ENCODE measurements at regions not wholly inside any gene's neighbourhood (a gene's known extent, or its start where the extent isn't known, plus 50 kb on each side); places are given as distances from the start of the nearest gene placed in this dataset.

GRCh38 chr21:37983336-37984095, 67.3 kb upstream of the KCNJ6 start:
- Histone ChIP-seq H3K9me2 (replicated peaks; ENCODE audit: insufficient read depth, low read length) (no peaks in the 10 kb centered on the region), H3K79me2 (ENCODE audit: low read length) (no peaks in the 10 kb centered on the region), H4K20me1 (ENCODE audit: insufficient read depth, low read length) (no peaks in the 10 kb centered on the region), H3K27me3 (replicated peaks; ENCODE audit: insufficient read depth, low read length) (no peaks in the 10 kb centered on the region), H2AFZ (ENCODE audit: low read length) (no peak overlapping the region), H3K4me2 (ENCODE audit: low read depth, low read length) (no peak overlapping the region), H3K36me3 (replicated peaks; ENCODE audit: insufficient read depth, low read length) (no peaks in the 10 kb centered on the region), H3K4me3 (ENCODE audit: low read length) (no peak overlapping the region), H3K9me3 (replicated peaks; ENCODE audit: insufficient read depth, low read length) (no peaks in the 10 kb centered on the region; the same call in 1 of the 2 replicates), H3K9ac (ENCODE audit: low read length) (no peak overlapping the region), H3K27ac (ENCODE audit: low read length) (no peak overlapping the region), H3F3A (ENCODE audit: insufficient read depth, low read length) (no peaks in the 10 kb centered on the region), H3K4me1 (ENCODE audit: low read length) (no peaks in the 10 kb centered on the region)
- DNase-seq, result no peak
- TF ChIP-seq, protein P1, sequence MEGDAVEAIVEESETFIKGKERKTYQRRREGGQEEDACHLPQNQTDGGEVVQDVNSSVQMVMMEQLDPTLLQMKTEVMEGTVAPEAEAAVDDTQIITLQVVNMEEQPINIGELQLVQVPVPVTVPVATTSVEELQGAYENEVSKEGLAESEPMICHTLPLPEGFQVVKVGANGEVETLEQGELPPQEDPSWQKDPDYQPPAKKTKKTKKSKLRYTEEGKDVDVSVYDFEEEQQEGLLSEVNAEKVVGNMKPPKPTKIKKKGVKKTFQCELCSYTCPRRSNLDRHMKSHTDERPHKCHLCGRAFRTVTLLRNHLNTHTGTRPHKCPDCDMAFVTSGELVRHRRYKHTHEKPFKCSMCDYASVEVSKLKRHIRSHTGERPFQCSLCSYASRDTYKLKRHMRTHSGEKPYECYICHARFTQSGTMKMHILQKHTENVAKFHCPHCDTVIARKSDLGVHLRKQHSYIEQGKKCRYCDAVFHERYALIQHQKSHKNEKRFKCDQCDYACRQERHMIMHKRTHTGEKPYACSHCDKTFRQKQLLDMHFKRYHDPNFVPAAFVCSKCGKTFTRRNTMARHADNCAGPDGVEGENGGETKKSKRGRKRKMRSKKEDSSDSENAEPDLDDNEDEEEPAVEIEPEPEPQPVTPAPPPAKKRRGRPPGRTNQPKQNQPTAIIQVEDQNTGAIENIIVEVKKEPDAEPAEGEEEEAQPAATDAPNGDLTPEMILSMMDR (IDR thresholded peaks at IDR 0.05; ENCODE audit: low read length), result no peak

DNA sequence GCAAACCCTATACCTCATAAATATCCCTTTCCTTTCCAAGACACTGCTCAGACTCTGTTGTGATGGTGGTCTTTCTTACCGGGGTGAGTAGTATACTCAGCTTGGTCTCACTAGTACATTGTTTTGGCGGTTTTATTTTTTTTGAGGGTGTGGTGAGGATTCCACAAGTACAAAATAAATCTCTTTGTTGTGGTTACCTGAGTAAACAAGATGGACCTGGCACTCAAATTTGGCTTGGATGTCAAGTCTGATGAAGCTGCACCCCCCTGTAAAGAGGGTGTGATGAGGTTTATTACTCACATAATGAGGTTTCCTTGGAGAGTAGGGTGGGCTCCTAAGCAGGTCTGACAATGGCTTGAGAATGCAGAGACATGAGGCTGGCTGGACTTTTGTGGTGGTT, 68.2 kb upstream of the KCNJ6 start:
- H3K9me3 ChIP-seq (replicated peaks; ENCODE audit: insufficient read depth, low read length), result no peaks in the 10 kb centered on the region; the same call in 1 of the 2 replicates
- H3F3A ChIP-seq (ENCODE audit: insufficient read depth, low read length), result no peaks in the 10 kb centered on the region
- TF ChIP-seq, protein P1 (IDR thresholded peaks at IDR 0.05; ENCODE audit: low read length), result no peak
- no peak for TF ChIP-seq EZH2phosphoT487 (IDR thresholded peaks at IDR 0.05; ENCODE audit: low read length)
- TF ChIP-seq EZH2 (optimal IDR thresholded peaks at IDR 0.05; ENCODE audit: low read depth, low read length), result no peak
- no peaks in the 10 kb centered on the region for H3K9me2 ChIP-seq (replicated peaks; ENCODE audit: insufficient read depth, low read length)
- no peaks in the 10 kb centered on the region for H3K36me3 ChIP-seq (replicated peaks; ENCODE audit: insufficient read depth, low read length)
- H3K4me3 ChIP-seq (ENCODE audit: low read length), result no peak overlapping the region
- H2AFZ ChIP-seq (ENCODE audit: low read length), result no peak overlapping the region
- no peaks in the 10 kb centered on the region for H3K79me2 ChIP-seq (ENCODE audit: low read length)
- H4K20me1 ChIP-seq (ENCODE audit: insufficient read depth, low read length), result no peaks in the 10 kb centered on the region
- no peak for DNase-seq
- no peaks in the 10 kb centered on the region for H3K27me3 ChIP-seq (replicated peaks; ENCODE audit: insufficient read depth, low read length)
- H3K9ac ChIP-seq (ENCODE audit: low read length), result no peak overlapping the region
- H3K4me2 ChIP-seq (ENCODE audit: low read depth, low read length), result no peak overlapping the region
- no peaks in the 10 kb centered on the region for H3K4me1 ChIP-seq (ENCODE audit: low read length)
- no peak overlapping the region for H3K27ac ChIP-seq (ENCODE audit: low read length)

DNA sequence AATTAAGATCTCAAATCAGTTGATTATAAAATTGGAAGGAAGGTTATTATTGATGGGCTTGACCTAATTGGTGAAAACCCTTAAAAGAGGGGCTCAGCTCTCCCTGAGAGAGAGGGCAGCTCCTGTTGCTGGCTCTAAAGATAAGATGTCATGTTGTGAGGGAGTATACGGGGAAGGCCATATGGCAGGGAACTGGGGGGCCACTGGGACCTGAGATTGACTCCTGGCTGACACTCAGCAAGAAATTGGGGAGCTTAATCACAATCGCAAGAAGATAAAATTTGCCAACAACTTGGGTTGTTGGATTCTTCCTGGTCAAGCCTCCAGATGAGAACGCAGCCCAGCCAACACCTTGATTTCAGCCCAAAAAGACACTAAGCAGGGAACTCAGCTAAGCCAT, 69.7 kb upstream of the KCNJ6 start:
- no peak for TF ChIP-seq EZH2 (optimal IDR thresholded peaks at IDR 0.05; ENCODE audit: low read depth, low read length)
- H3K36me3 ChIP-seq (replicated peaks; ENCODE audit: insufficient read depth, low read length), result no peaks in the 10 kb centered on the region
- H3K9me3 ChIP-seq (replicated peaks; ENCODE audit: insufficient read depth, low read length), result no peaks in the 10 kb centered on the region; the same call in 1 of the 2 replicates
- no peak overlapping the region for H3K27ac ChIP-seq (ENCODE audit: low read length)
- H3K4me3 ChIP-seq (ENCODE audit: low read length), result no peak overlapping the region
- no peaks in the 10 kb centered on the region for H3K27me3 ChIP-seq (replicated peaks; ENCODE audit: insufficient read depth, low read length)
- H3K4me1 ChIP-seq (ENCODE audit: low read length), result no peaks in the 10 kb centered on the region
- no peak for DNase-seq
- no peaks in the 10 kb centered on the region for H3F3A ChIP-seq (ENCODE audit: insufficient read depth, low read length)
- no peaks in the 10 kb centered on the region for H3K79me2 ChIP-seq (ENCODE audit: low read length)
- no peaks in the 10 kb centered on the region for H4K20me1 ChIP-seq (ENCODE audit: insufficient read depth, low read length)
- no peak overlapping the region for H3K4me2 ChIP-seq (ENCODE audit: low read depth, low read length)
- H3K9ac ChIP-seq (ENCODE audit: low read length), result no peak overlapping the region
- no peak overlapping the region for H2AFZ ChIP-seq (ENCODE audit: low read length)
- no peaks in the 10 kb centered on the region for H3K9me2 ChIP-seq (replicated peaks; ENCODE audit: insufficient read depth, low read length)

DNA sequence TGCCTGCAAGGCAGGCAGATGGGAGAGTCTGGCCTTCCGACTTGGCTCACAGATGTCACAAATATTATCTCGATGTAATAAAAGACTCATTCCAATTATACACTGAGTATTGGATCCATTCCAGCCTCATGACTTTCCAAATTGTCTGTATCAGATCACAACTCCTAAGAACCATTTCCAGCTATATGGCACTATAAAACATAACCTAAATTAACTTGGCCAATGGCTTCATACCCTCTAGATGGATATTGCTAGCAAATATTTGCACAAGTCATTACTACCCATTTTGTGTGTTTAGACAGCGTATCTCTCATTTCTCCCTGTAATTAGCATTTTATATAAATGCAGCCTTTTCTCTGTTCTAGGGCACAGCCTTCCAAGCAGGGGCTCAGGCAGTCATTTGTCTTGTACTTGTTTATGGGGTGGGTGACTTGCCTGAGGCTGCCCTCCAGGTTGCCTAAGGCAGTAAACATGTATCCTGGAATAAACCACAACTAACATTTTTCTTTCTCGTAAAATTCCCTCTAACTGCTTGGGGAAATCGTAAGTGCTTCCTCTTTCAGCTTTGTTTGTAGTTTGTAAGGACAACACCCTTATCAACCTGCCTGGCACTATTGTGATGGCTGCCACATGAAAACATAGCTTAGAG, 70.6 kb upstream of the KCNJ6 start:
- no peak overlapping the region for H3K4me2 ChIP-seq (ENCODE audit: low read depth, low read length)
- no peak overlapping the region for H3K9ac ChIP-seq (ENCODE audit: low read length)
- no peaks in the 10 kb centered on the region for H3K9me2 ChIP-seq (replicated peaks; ENCODE audit: insufficient read depth, low read length)
- no peak overlapping the region for H3K27ac ChIP-seq (ENCODE audit: low read length)
- H3K79me2 ChIP-seq (ENCODE audit: low read length), result no peaks in the 10 kb centered on the region
- H3K4me3 ChIP-seq (ENCODE audit: low read length), result no peak overlapping the region
- no peaks in the 10 kb centered on the region for H3F3A ChIP-seq (ENCODE audit: insufficient read depth, low read length)
- no peaks in the 10 kb centered on the region for H3K27me3 ChIP-seq (replicated peaks; ENCODE audit: insufficient read depth, low read length)
- H3K9me3 ChIP-seq (replicated peaks; ENCODE audit: insufficient read depth, low read length), result no peaks in the 10 kb centered on the region
- H3K36me3 ChIP-seq (replicated peaks; ENCODE audit: insufficient read depth, low read length), result no peaks in the 10 kb centered on the region
- no peaks in the 10 kb centered on the region for H3K4me1 ChIP-seq (ENCODE audit: low read length)
- no peak overlapping the region for H2AFZ ChIP-seq (ENCODE audit: low read length)
- DNase-seq, result no peak
- H4K20me1 ChIP-seq (ENCODE audit: insufficient read depth, low read length), result no peaks in the 10 kb centered on the region
- TF ChIP-seq EZH2phosphoT487 (IDR thresholded peaks at IDR 0.05; ENCODE audit: low read length), result no peak
- TF ChIP-seq, protein P1 (IDR thresholded peaks at IDR 0.05; ENCODE audit: low read length), result no peak
- no peak for TF ChIP-seq EZH2 (optimal IDR thresholded peaks at IDR 0.05; ENCODE audit: low read depth, low read length)
